Smooth muscle cell (in vitro differentiated cells): ENCODE measurements at regions not wholly inside any gene's neighbourhood (a gene's known extent, or its start where the extent isn't known, plus 50 kb on each side); places are given as distances from the start of the nearest gene placed in this dataset.

Experiments
- DNase-seq: peaks from one replicate; lab custom pipeline; 2025; ENCODE audit not compliant: unreplicated experiment; lab: John Stamatoyannopoulos, UW
- H2AFZ ChIP-seq: fragments of 200-600 bp; sonication (generic); 2 replicates; pipeline ENCODE4 v1.6.0; 2016; ENCODE audit warnings: antibody characterized with exemption, low read depth, mild to moderate bottlenecking
- H3F3A ChIP-seq: fragments of 200-600 bp; sonication (generic); 2 replicates; pipeline ENCODE4 v1.6.0; 2017; ENCODE audit warnings: antibody characterized with exemption, low read depth
- H3K27ac ChIP-seq: fragments of 200-600 bp; sonication (generic); 2 replicates; pipeline ENCODE4 v1.5.1; 2016; ENCODE audit warnings: low read depth, mild to moderate bottlenecking
- H3K27me3 ChIP-seq: fragments of 200-600 bp; sonication (generic); 2 replicates; pipeline ENCODE4 v1.6.1; 2016; ENCODE audit warnings: low read depth, mild to moderate bottlenecking
- H3K36me3 ChIP-seq: fragments of 200-600 bp; sonication (generic); 2 replicates; pipeline ENCODE4 v1.5.1; 2016; ENCODE audit warnings: low read depth
- H3K4me1 ChIP-seq: fragments of 200-600 bp; sonication (generic); 2 replicates; pipeline ENCODE4 v1.5.1; 2016; ENCODE audit warnings: low read depth
- H3K4me2 ChIP-seq: fragments of 200-600 bp; sonication (generic); 2 replicates; pipeline ENCODE4 v1.6.0; 2016; ENCODE audit warnings: mild to moderate bottlenecking
- H3K4me3 ChIP-seq: fragments of 200-600 bp; sonication (generic); 2 replicates; pipeline ENCODE4 v1.5.1; 2016; ENCODE audit warnings: mild to moderate bottlenecking
- H3K79me2 ChIP-seq: fragments of 200-600 bp; sonication (generic); 2 replicates; pipeline ENCODE4 v1.6.0; 2016; ENCODE audit warnings: low read depth, mild to moderate bottlenecking
- H3K9ac ChIP-seq: fragments of 200-600 bp; sonication (generic); 2 replicates; pipeline ENCODE4 v1.6.0; 2016; ENCODE audit warnings: low read depth
- H3K9me3 ChIP-seq: fragments of 200-600 bp; sonication (generic); replicated peaks from 2 replicates; pipeline ENCODE4 v1.5.1; 2016; ENCODE audit warnings: low read depth
- H4K20me1 ChIP-seq: fragments of 200-600 bp; sonication (generic); 2 replicates; pipeline ENCODE4 v1.6.0; 2016; ENCODE audit warnings: low read depth
- CTCF ChIP-seq: fragments of 200-600 bp; sonication (generic); IDR thresholded peaks from 2 replicates; pipeline ENCODE4 v1.5.1; 2017; ENCODE audit warnings: borderline replicate concordance, mild to moderate bottlenecking, antibody characterized with exemption; ENCODE audit not compliant: insufficient read depth, poor library complexity, severe bottlenecking
- WGBS: methylation state at CpG from one replicate; pipeline ENCODE4 v1.1.7; 2016; ENCODE audit warnings: low lambda C conversion rate; 5-methylcytosine and 5-hydroxymethylcytosine counted together

- no peak overlapping the region for H2AFZ ChIP-seq
- no peak overlapping the region for H3K4me3 ChIP-seq
- no peaks in the 10 kb centered on the region for H4K20me1 ChIP-seq
- H3K9ac ChIP-seq: no peak overlapping the region
- H3K4me1 ChIP-seq: peaks cover 3% of the 10 kb centered on the region
- DNase-seq: no peak
- TF ChIP-seq CTCF: no peak
- H3K4me2 ChIP-seq: no peak overlapping the region
- no peak overlapping the region for H3K27ac ChIP-seq
- no peaks in the 10 kb centered on the region for H3F3A ChIP-seq
- no peaks in the 10 kb centered on the region for H3K36me3 ChIP-seq
- 96% methylated on average over 1 of the region's 1 CpG for WGBS
- H3K27me3 ChIP-seq: no peaks in the 10 kb centered on the region
- no peaks in the 10 kb centered on the region for H3K79me2 ChIP-seq
- no peaks in the 10 kb centered on the region for H3K9me3 ChIP-seq
Measured at GRCh38 chr4:94395562-94395961, 52.9 kb upstream of the HPGDS start.

- DNase-seq: no peak
- H3K9ac ChIP-seq: no peak overlapping the region
- H4K20me1 ChIP-seq: no peaks in the 10 kb centered on the region
Measured at GRCh38 chr4:94396984-94397383, 54.3 kb upstream of the HPGDS start.

GRCh38 chr4:94397635-94398034, 54.1 kb upstream of the PDLIM5 start:
- H3K36me3 ChIP-seq: no peaks in the 10 kb centered on the region
- no peak overlapping the region for H3K9ac ChIP-seq
- 92% methylated on average over 2 of the region's 2 CpGs for WGBS
- no peaks in the 10 kb centered on the region for H4K20me1 ChIP-seq
- DNase-seq: no peak
- no peak overlapping the region for H2AFZ ChIP-seq
- no peak overlapping the region for H3K4me3 ChIP-seq
- no peaks in the 10 kb centered on the region for H3K27me3 ChIP-seq
- no peaks in the 10 kb centered on the region for H3F3A ChIP-seq
- no peak for TF ChIP-seq CTCF
- no peaks in the 10 kb centered on the region for H3K9me3 ChIP-seq
- peaks cover 3% of the 10 kb centered on the region for H3K4me1 ChIP-seq
- no peak overlapping the region for H3K27ac ChIP-seq
- H3K4me2 ChIP-seq: no peak overlapping the region
- no peaks in the 10 kb centered on the region for H3K79me2 ChIP-seq

More at GRCh38 chr4:94396984-94397383, 54.3 kb upstream of the HPGDS start:
- Histone ChIP-seq H3F3A (no peaks in the 10 kb centered on the region), H3K27ac (no peak overlapping the region), H3K79me2 (no peaks in the 10 kb centered on the region), H3K4me2 (no peak overlapping the region), H3K27me3 (no peaks in the 10 kb centered on the region), H3K4me1 (peaks cover 3% of the 10 kb centered on the region), H3K36me3 (no peaks in the 10 kb centered on the region), H3K4me3 (no peak overlapping the region), H3K9me3 (no peaks in the 10 kb centered on the region), H2AFZ (no peak overlapping the region)
- WGBS: 88% methylated on average over 2 of the region's 2 CpGs
- no peak for TF ChIP-seq CTCF

GRCh38 chr4:94399277-94399676, 52.5 kb upstream of the PDLIM5 start:
- no peaks in the 10 kb centered on the region for H4K20me1 ChIP-seq
- H3K27me3 ChIP-seq: no peaks in the 10 kb centered on the region
- peaks cover 3% of the 10 kb centered on the region for H3K4me1 ChIP-seq
- H3K79me2 ChIP-seq: no peaks in the 10 kb centered on the region
- no peak overlapping the region for H2AFZ ChIP-seq
- no peak overlapping the region for H3K27ac ChIP-seq
- 96% methylated on average over 2 of the region's 2 CpGs for WGBS
- no peaks in the 10 kb centered on the region for H3F3A ChIP-seq
- no peak for TF ChIP-seq CTCF
- no peak overlapping the region for H3K4me2 ChIP-seq
- H3K9me3 ChIP-seq: no peaks in the 10 kb centered on the region
- H3K36me3 ChIP-seq: no peaks in the 10 kb centered on the region
- no peak for DNase-seq
- H3K9ac ChIP-seq: no peak overlapping the region
- H3K4me3 ChIP-seq: no peak overlapping the region
